HEK293T (cell line): ENCODE measurements at regions not wholly inside any gene's neighbourhood (a gene's known extent, or its start where the extent isn't known, plus 50 kb on each side); places are given as distances from the start of the nearest gene placed in this dataset.

Experiments used
- CTCF ChIA-PET: fragments of 350-600 bp; formaldehyde crosslinking; extraction: SDS; loops from one replicate; lab custom pipeline; 2021; ENCODE audit warnings: antibody characterized with exemption, inconsistent platforms; lab: Yijun Ruan, JAX
- POLR2A ChIA-PET: fragments of 350-600 bp; formaldehyde crosslinking; extraction: SDS; loops from one replicate; lab custom pipeline; 2020; ENCODE audit warnings: antibody characterized with exemption, inconsistent platforms; lab: Yijun Ruan, JAX
- DNase-seq: peaks from one replicate; pipeline ENCODE4 v3.0.0; 2012; ENCODE audit warnings: mixed read lengths; ENCODE audit errors: extremely low spot score
- ARNT ChIP-seq: fragments of 450-650 bp; IDR thresholded peaks from 2 replicates; pipeline ENCODE4 v1.6.1; 2017; ENCODE audit warnings: mild to moderate bottlenecking
- BHLHE40 ChIP-seq: fragments of 450-650 bp; IDR thresholded peaks from 2 replicates; pipeline ENCODE4 v1.6.1; 2016; ENCODE audit warnings: mild to moderate bottlenecking, moderate library complexity, borderline replicate concordance
- CTBP1 ChIP-seq: fragments of 450-650 bp; IDR thresholded peaks from 2 replicates; pipeline ENCODE4 v1.6.1; 2016; ENCODE audit warnings: borderline replicate concordance
- ELF4 ChIP-seq: fragments of 450-650 bp; IDR thresholded peaks from 2 replicates; pipeline ENCODE4 v1.6.1; 2017; ENCODE audit warnings: antibody characterized with exemption
- FOXA1 ChIP-seq: fragments of 450-650 bp; IDR thresholded peaks from 2 replicates; pipeline ENCODE4 v1.6.1; 2016; ENCODE audit warnings: mild to moderate bottlenecking
- FOXK2 ChIP-seq: fragments of 450-650 bp; IDR thresholded peaks from 2 replicates; pipeline ENCODE4 v1.6.1; 2016; ENCODE audit warnings: mild to moderate bottlenecking
- FOXM1 ChIP-seq: fragments of 450-650 bp; IDR thresholded peaks from 2 replicates; pipeline ENCODE4 v1.6.1; 2017; ENCODE audit warnings: mild to moderate bottlenecking, borderline replicate concordance
- HDGF ChIP-seq: fragments of 450-650 bp; IDR thresholded peaks from 2 replicates; pipeline ENCODE4 v1.6.1; 2017; ENCODE audit warnings: antibody characterized with exemption, borderline replicate concordance
- L3MBTL2 ChIP-seq: fragments of 450-650 bp; conservative IDR thresholded peaks from 2 replicates; pipeline ENCODE4 v1.6.1; 2016; ENCODE audit warnings: mild to moderate bottlenecking
- LEF1 ChIP-seq: fragments of 450-650 bp; IDR thresholded peaks from 2 replicates; pipeline ENCODE4 v1.6.1; 2017; ENCODE audit warnings: mild to moderate bottlenecking, borderline replicate concordance
- NFRKB ChIP-seq: fragments of 450-650 bp; IDR thresholded peaks from 2 replicates; pipeline ENCODE4 v1.6.1; 2016; ENCODE audit warnings: mild to moderate bottlenecking, moderate library complexity
- PKNOX1 ChIP-seq: fragments of 450-650 bp; IDR thresholded peaks from 2 replicates; pipeline ENCODE4 v1.6.1; 2016
- SP1 ChIP-seq: fragments of 450-650 bp; IDR thresholded peaks from 2 replicates; pipeline ENCODE4 v1.6.1; 2017
- SUZ12 ChIP-seq: fragments of 450-650 bp; IDR thresholded peaks from 2 replicates; pipeline ENCODE4 v1.6.1; 2016; ENCODE audit warnings: mild to moderate bottlenecking
- TARDBP ChIP-seq: fragments of 450-650 bp; IDR thresholded peaks from 2 replicates; pipeline ENCODE4 v1.6.1; 2016
- ZNF384 ChIP-seq: fragments of 450-650 bp; IDR thresholded peaks from 2 replicates; pipeline ENCODE4 v1.6.1; 2016

- POLR2A ChIA-PET: no interaction called here
- CTCF ChIA-PET: interaction anchor here (1.0 kb wide), 1 partner anchor 377 kb away, joined by 3 read pairs; no protein-coding TSS in a partner anchor
- DNase-seq: no peak
- no peak for TF ChIP-seq HDGF
- no peak for TF ChIP-seq PKNOX1
- TF ChIP-seq ZNF384: no peak
These were observed 119.1 kb upstream of the RASEF start for GRCh38 chr9:83182071-83182470.

GRCh38 chr9:83178717-83179116 lies 115.8 kb upstream of the RASEF start:
- TF ChIP-seq SP1 (no peak), CTBP1 (no peak), FOXM1 (no peak), BHLHE40 (no peak), PKNOX1 (no peak), ARNT (no peak), LEF1 (no peak), FOXA1 (no peak), ZNF384 (no peak), FOXK2 (no peak), NFRKB (no peak), HDGF (no peak), TARDBP (no peak)
- POLR2A ChIA-PET: no interaction called here
- CTCF ChIA-PET: no interaction called here
- no peak for DNase-seq

GRCh38 chr9:83177747-83178146 lies 114.8 kb upstream of the RASEF start:
- DNase-seq: no peak
- ChIA-PET POLR2A (no interaction called here), CTCF (no interaction called here)
- TF ChIP-seq FOXA1 (no peak), TARDBP (no peak), ELF4 (no peak), L3MBTL2 (no peak), ARNT (no peak), CTBP1 (no peak)

GRCh38 chr9:83167126-83167525 lies 104.2 kb upstream of the RASEF start:
- no peak for TF ChIP-seq TARDBP
- TF ChIP-seq L3MBTL2: no peak
- TF ChIP-seq ARNT: no peak
- TF ChIP-seq ZNF384: no peak
- no peak for TF ChIP-seq NFRKB
- no peak for TF ChIP-seq FOXK2
- no peak for TF ChIP-seq BHLHE40
- TF ChIP-seq LEF1: no peak
- TF ChIP-seq SUZ12: no peak
- no peak for TF ChIP-seq CTBP1
- TF ChIP-seq ELF4: no peak
- TF ChIP-seq HDGF: no peak
- TF ChIP-seq FOXA1: no peak
- no peak for TF ChIP-seq FOXM1
- DNase-seq: no peak
- CTCF ChIA-PET: no interaction called here
- POLR2A ChIA-PET: interaction anchor here (0.7 kb wide), 1 partner anchor 103 kb away, joined by 3 read pairs; no protein-coding TSS in a partner anchor

- peak; percentile 7 for DNase-seq
- TF ChIP-seq FOXM1 (no peak), SP1 (no peak), PKNOX1 (peak; percentile 87), FOXA1 (no peak), NFRKB (no peak)
- ChIA-PET POLR2A (interaction anchor here (0.7 kb wide), 1 partner anchor 103 kb away, joined by 3 read pairs; no protein-coding TSS in a partner anchor), CTCF (no interaction called here)
These were observed 103.4 kb upstream of the RASEF start for GRCh38 chr9:83166372-83166771.

- no peak for DNase-seq
- POLR2A ChIA-PET: no interaction called here
- no peak for TF ChIP-seq HDGF
- no peak for TF ChIP-seq ARNT
- TF ChIP-seq FOXM1: no peak
- no peak for TF ChIP-seq PKNOX1
- TF ChIP-seq SUZ12: no peak
- no peak for TF ChIP-seq CTBP1
- no peak for TF ChIP-seq BHLHE40
- no peak for TF ChIP-seq FOXK2
- TF ChIP-seq ZNF384: no peak
- TF ChIP-seq ELF4: no peak
- no peak for TF ChIP-seq NFRKB
- CTCF ChIA-PET: no interaction called here
These were observed 92.8 kb upstream of the RASEF start for GRCh38 chr9:83155733-83156132.
